ENCODE measurements at regions not wholly inside any gene's neighbourhood (a gene's known extent, or its start where the extent isn't known, plus 50 kb on each side); places are given as distances from the start of the nearest gene placed in this dataset.

DNA sequence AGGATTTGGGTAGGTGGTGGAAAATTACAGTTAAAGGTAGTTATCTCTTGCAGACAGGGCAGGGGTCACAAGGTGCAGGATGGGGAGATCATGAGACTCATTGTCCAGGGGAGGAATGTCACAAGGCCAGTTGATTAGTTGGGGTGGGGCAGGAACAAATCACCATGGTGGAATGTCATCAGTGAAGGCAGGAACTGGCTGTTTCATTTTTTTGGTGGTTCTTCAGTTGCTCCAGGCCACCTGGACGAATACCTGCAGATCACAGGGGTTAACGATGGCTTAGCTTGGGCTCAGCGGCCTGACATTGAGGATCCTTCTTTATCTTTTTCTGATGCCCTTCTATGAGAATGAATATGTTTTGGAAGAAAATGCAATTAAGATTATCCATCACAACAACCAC lies 87.1 kb downstream of the KPNA2 start:
- H3K27ac ChIP-seq (replicated peaks), result no peak overlapping the region
- no peak for DNase-seq (ENCODE audit: low read depth in 1 of 2, low spot score in 1 of 2)
- TF ChIP-seq SPI1 (IDR thresholded peaks at IDR 0.05; ENCODE audit: borderline replicate concordance, low read depth) (no peak), POLR2AphosphoS5 (IDR thresholded peaks at IDR 0.05; ENCODE audit: low read depth) (no peak), GABPA (IDR thresholded peaks at IDR 0.05; ENCODE audit: low read depth) (no peak)
- TF ChIP-seq, protein P1, sequence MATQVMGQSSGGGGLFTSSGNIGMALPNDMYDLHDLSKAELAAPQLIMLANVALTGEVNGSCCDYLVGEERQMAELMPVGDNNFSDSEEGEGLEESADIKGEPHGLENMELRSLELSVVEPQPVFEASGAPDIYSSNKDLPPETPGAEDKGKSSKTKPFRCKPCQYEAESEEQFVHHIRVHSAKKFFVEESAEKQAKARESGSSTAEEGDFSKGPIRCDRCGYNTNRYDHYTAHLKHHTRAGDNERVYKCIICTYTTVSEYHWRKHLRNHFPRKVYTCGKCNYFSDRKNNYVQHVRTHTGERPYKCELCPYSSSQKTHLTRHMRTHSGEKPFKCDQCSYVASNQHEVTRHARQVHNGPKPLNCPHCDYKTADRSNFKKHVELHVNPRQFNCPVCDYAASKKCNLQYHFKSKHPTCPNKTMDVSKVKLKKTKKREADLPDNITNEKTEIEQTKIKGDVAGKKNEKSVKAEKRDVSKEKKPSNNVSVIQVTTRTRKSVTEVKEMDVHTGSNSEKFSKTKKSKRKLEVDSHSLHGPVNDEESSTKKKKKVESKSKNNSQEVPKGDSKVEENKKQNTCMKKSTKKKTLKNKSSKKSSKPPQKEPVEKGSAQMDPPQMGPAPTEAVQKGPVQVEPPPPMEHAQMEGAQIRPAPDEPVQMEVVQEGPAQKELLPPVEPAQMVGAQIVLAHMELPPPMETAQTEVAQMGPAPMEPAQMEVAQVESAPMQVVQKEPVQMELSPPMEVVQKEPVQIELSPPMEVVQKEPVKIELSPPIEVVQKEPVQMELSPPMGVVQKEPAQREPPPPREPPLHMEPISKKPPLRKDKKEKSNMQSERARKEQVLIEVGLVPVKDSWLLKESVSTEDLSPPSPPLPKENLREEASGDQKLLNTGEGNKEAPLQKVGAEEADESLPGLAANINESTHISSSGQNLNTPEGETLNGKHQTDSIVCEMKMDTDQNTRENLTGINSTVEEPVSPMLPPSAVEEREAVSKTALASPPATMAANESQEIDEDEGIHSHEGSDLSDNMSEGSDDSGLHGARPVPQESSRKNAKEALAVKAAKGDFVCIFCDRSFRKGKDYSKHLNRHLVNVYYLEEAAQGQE (IDR thresholded peaks at IDR 0.05; ENCODE audit: insufficient replicate concordance, low read depth), result no peak
- TF ChIP-seq, protein P2, sequence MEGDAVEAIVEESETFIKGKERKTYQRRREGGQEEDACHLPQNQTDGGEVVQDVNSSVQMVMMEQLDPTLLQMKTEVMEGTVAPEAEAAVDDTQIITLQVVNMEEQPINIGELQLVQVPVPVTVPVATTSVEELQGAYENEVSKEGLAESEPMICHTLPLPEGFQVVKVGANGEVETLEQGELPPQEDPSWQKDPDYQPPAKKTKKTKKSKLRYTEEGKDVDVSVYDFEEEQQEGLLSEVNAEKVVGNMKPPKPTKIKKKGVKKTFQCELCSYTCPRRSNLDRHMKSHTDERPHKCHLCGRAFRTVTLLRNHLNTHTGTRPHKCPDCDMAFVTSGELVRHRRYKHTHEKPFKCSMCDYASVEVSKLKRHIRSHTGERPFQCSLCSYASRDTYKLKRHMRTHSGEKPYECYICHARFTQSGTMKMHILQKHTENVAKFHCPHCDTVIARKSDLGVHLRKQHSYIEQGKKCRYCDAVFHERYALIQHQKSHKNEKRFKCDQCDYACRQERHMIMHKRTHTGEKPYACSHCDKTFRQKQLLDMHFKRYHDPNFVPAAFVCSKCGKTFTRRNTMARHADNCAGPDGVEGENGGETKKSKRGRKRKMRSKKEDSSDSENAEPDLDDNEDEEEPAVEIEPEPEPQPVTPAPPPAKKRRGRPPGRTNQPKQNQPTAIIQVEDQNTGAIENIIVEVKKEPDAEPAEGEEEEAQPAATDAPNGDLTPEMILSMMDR (IDR thresholded peaks at IDR 0.05; ENCODE audit: insufficient read depth, low read length), result no peak
- H3K4me3 ChIP-seq (replicated peaks; ENCODE audit: insufficient read depth, low read length), result no peak overlapping the region
- no peaks in the 10 kb centered on the region for H3K27me3 ChIP-seq (ENCODE audit: insufficient read depth, poor library complexity, severe bottlenecking)

DNA sequence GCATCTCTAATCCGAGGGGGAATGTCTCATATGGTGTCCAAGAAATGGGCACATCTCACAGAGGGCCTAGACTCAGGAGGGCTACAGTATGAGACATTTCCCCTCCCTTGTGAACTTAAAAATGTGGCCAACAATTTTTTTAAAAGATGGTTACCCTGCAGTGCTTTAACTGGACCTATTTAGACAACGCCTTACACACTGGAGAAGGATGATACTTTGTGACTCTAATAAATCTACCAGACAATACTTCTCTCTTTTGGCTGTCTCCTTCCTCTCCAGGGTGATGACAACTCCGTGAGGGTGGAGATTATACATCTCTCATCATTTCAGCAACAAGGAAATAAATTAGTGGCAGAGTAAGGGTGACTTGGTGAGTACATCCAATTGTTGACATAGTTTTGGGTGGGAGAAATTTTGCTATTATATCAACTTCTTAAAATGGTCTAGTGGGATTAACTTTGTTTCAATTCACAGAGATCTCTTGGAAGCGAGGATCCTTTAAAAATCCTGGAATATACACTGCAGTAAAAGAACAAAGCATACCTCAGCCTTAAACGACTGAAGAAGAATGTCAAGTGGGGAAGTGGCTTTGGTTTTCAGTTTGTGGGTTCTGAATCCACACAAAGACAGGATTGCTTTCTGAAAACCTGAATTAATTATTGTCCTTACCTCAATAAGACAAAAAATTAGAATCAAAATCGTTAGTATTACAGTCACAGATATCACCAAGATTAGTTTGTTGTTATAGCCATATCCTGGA lies 89.8 kb downstream of the KPNA2 start:
- Histone ChIP-seq H3K4me3 (replicated peaks; ENCODE audit: insufficient read depth, low read length) (no peak overlapping the region), H3K27me3 (ENCODE audit: insufficient read depth, poor library complexity, severe bottlenecking) (no peaks in the 10 kb centered on the region), H3K27ac (replicated peaks) (no peak overlapping the region)
- TF ChIP-seq POLR2AphosphoS5 (IDR thresholded peaks at IDR 0.05; ENCODE audit: low read depth) (no peak), SPI1 (IDR thresholded peaks at IDR 0.05; ENCODE audit: borderline replicate concordance, low read depth) (peak; percentile 14; the same call in 1 of the 2 replicates)
- no peak for DNase-seq (ENCODE audit: low read depth in 1 of 2, low spot score in 1 of 2)

DNA sequence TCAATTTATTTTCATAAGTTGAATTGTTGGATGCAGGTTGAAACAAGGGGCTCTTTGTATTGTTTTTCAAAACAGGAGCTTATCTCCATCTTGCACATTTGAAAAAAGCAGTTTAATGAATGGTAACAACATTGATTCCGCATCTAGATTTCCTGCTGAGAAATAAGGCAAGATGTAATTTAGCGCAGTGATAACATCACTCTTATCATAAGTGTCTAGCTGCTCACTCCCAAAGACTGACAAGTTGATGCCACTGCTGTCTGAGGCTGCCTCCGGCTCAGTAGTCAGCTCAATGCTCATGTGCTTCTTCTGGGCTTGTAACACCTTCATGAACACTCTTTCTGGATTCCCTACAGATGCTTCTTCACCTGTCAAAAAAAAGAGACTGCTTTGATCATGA lies 92.4 kb downstream of the KPNA2 start:
- no peak for TF ChIP-seq SPI1 (IDR thresholded peaks at IDR 0.05; ENCODE audit: borderline replicate concordance, low read depth)
- TF ChIP-seq GABPA (IDR thresholded peaks at IDR 0.05; ENCODE audit: low read depth), result no peak
- TF ChIP-seq, protein P1 (IDR thresholded peaks at IDR 0.05; ENCODE audit: insufficient replicate concordance, low read depth), result no peak
- TF ChIP-seq POLR2AphosphoS5 (IDR thresholded peaks at IDR 0.05; ENCODE audit: low read depth), result no peak
- TF ChIP-seq, protein P2 (IDR thresholded peaks at IDR 0.05; ENCODE audit: insufficient read depth, low read length), result no peak
- Histone ChIP-seq H3K27me3 (ENCODE audit: insufficient read depth, poor library complexity, severe bottlenecking) (no peaks in the 10 kb centered on the region), H3K27ac (replicated peaks) (no peak overlapping the region), H3K4me3 (replicated peaks; ENCODE audit: insufficient read depth, low read length) (no peak overlapping the region)
- no peak for DNase-seq (ENCODE audit: low read depth in 1 of 2, low spot score in 1 of 2)

DNA sequence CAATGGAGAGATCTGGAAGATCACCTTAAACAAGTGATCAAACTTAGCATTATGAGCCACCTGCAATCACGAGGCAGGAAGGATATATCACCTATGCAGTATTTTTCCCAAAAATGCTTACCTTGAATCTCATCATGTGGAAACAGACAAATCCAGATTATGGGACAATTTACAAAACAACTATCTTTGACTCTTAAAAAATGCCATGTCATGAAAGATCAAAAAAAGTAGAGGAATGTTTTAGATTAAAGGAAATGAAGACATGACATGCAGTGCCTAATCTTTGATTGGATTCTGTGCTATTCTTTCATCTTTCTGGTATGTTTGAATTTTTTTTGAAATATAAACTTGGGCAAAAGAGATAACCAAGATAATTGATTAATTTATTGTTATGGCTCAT lies 95.9 kb downstream of the KPNA2 start:
- no peak for DNase-seq (ENCODE audit: low read depth in 1 of 2, low spot score in 1 of 2)
- H3K27ac ChIP-seq (replicated peaks), result no peak overlapping the region
- H3K4me3 ChIP-seq (replicated peaks; ENCODE audit: insufficient read depth, low read length), result no peak overlapping the region
- TF ChIP-seq POLR2AphosphoS5 (IDR thresholded peaks at IDR 0.05; ENCODE audit: low read depth) (no peak), SPI1 (IDR thresholded peaks at IDR 0.05; ENCODE audit: borderline replicate concordance, low read depth) (no peak), GABPA (IDR thresholded peaks at IDR 0.05; ENCODE audit: low read depth) (no peak)
- TF ChIP-seq, protein P1 (IDR thresholded peaks at IDR 0.05; ENCODE audit: insufficient replicate concordance, low read depth), result no peak
- TF ChIP-seq, protein P2 (IDR thresholded peaks at IDR 0.05; ENCODE audit: insufficient read depth, low read length), result no peak
- H3K27me3 ChIP-seq (ENCODE audit: insufficient read depth, poor library complexity, severe bottlenecking), result no peaks in the 10 kb centered on the region

Measured in HL-60 (cell line).